ENCODE measurements at regions not wholly inside any gene's neighbourhood (a gene's known extent, or its start where the extent isn't known, plus 50 kb on each side); places are given as distances from the start of the nearest gene placed in this dataset.

GRCh38 chr4:107562316-107562715, 157.7 kb downstream of the PAPSS1 start:
- Histone ChIP-seq H3F3A (ENCODE audit: control insufficient read depth, insufficient read depth) (no peaks in the 10 kb centered on the region), H3K79me2 (ENCODE audit: control insufficient read depth, low read length) (no peaks in the 10 kb centered on the region), H3K27me3 (ENCODE audit: control insufficient read depth, low read length) (no peaks in the 10 kb centered on the region)

GRCh38 chr4:107561481-107561880, 158.6 kb downstream of the PAPSS1 start:
- H3K4me3 ChIP-seq (ENCODE audit: low read length), result no peak overlapping the region
- H4K20me1 ChIP-seq (ENCODE audit: control insufficient read depth, insufficient read depth, low read depth, low read length), result no peaks in the 10 kb centered on the region
- peaks cover 14% of the 10 kb centered on the region for H3K4me1 ChIP-seq (ENCODE audit: control insufficient read depth, low read length)
- H3K27ac ChIP-seq (ENCODE audit: low read depth, low read length), result no peak overlapping the region
- H3K79me2 ChIP-seq (ENCODE audit: control insufficient read depth, low read length), result no peaks in the 10 kb centered on the region
- TF ChIP-seq CTCF (IDR thresholded peaks at IDR 0.05; ENCODE audit: low read depth, low read length, poor library complexity, severe bottlenecking) (no peak), EZH2phosphoT487 (IDR thresholded peaks at IDR 0.05; ENCODE audit: borderline replicate concordance, low read length) (no peak)
- no peaks in the 10 kb centered on the region; the same call in 1 of the 2 replicates for H3K9me3 ChIP-seq (ENCODE audit: control insufficient read depth, insufficient read depth, low read length)
- H3F3A ChIP-seq (ENCODE audit: control insufficient read depth, insufficient read depth), result peaks cover 3% of the 10 kb centered on the region; the same call in 1 of the 2 replicates
- no peaks in the 10 kb centered on the region for H3K36me3 ChIP-seq (ENCODE audit: control insufficient read depth, low read length)
- H3K4me2 ChIP-seq (ENCODE audit: low read length), result no peak overlapping the region
- H3K27me3 ChIP-seq (ENCODE audit: control insufficient read depth, low read length), result no peaks in the 10 kb centered on the region
- H3K9me2 ChIP-seq (replicated peaks; ENCODE audit: control insufficient read depth, low read length), result no peaks in the 10 kb centered on the region

More at GRCh38 chr4:107562316-107562715, 157.7 kb downstream of the PAPSS1 start:
- Histone ChIP-seq H3K9me2 (replicated peaks; ENCODE audit: control insufficient read depth, low read length) (no peaks in the 10 kb centered on the region), H3K36me3 (ENCODE audit: control insufficient read depth, low read length) (no peaks in the 10 kb centered on the region), H4K20me1 (ENCODE audit: control insufficient read depth, insufficient read depth, low read depth, low read length) (no peaks in the 10 kb centered on the region), H3K4me1 (ENCODE audit: control insufficient read depth, low read length) (peaks cover 10% of the 10 kb centered on the region), H3K27ac (ENCODE audit: low read depth, low read length) (no peak overlapping the region), H3K4me2 (ENCODE audit: low read length) (no peak overlapping the region), H3K4me3 (ENCODE audit: low read length) (no peak overlapping the region), H3K9me3 (ENCODE audit: control insufficient read depth, insufficient read depth, low read length) (no peaks in the 10 kb centered on the region; the same call in 1 of the 2 replicates)
- TF ChIP-seq EZH2phosphoT487 (IDR thresholded peaks at IDR 0.05; ENCODE audit: borderline replicate concordance, low read length) (no peak), CTCF (IDR thresholded peaks at IDR 0.05; ENCODE audit: low read depth, low read length, poor library complexity, severe bottlenecking) (no peak)

GRCh38 chr4:107559653-107560052, 160.4 kb downstream of the PAPSS1 start:
- Histone ChIP-seq H3K9me3 (ENCODE audit: control insufficient read depth, insufficient read depth, low read length) (no peaks in the 10 kb centered on the region; the same call in 1 of the 2 replicates), H3K27me3 (ENCODE audit: control insufficient read depth, low read length) (no peaks in the 10 kb centered on the region), H3K4me2 (ENCODE audit: low read length) (no peak overlapping the region), H3F3A (ENCODE audit: control insufficient read depth, insufficient read depth) (peaks cover 4% of the 10 kb centered on the region; the same call in 1 of the 2 replicates), H3K4me1 (ENCODE audit: control insufficient read depth, low read length) (peaks cover 14% of the 10 kb centered on the region), H3K4me3 (ENCODE audit: low read length) (no peak overlapping the region), H3K27ac (ENCODE audit: low read depth, low read length) (no peak overlapping the region), H3K36me3 (ENCODE audit: control insufficient read depth, low read length) (no peaks in the 10 kb centered on the region), H4K20me1 (ENCODE audit: control insufficient read depth, insufficient read depth, low read depth, low read length) (no peaks in the 10 kb centered on the region), H3K79me2 (ENCODE audit: control insufficient read depth, low read length) (no peaks in the 10 kb centered on the region), H3K9me2 (replicated peaks; ENCODE audit: control insufficient read depth, low read length) (no peaks in the 10 kb centered on the region)
- no peak for TF ChIP-seq CTCF (IDR thresholded peaks at IDR 0.05; ENCODE audit: low read depth, low read length, poor library complexity, severe bottlenecking)
- TF ChIP-seq EZH2phosphoT487 (IDR thresholded peaks at IDR 0.05; ENCODE audit: borderline replicate concordance, low read length), result no peak

All from DOHH2 (cell line).